Panc1 (cell line): ENCODE measurements at regions not wholly inside any gene's neighbourhood (a gene's known extent, or its start where the extent isn't known, plus 50 kb on each side); places are given as distances from the start of the nearest gene placed in this dataset.

Source experiments
- ATAC-seq: fragments of 200-7000 bp; cut with Tn5 transposase; 2 replicates; pipeline ENCODE4 v1.9.1; 2020; ENCODE audit warnings: mild to moderate bottlenecking, moderate library complexity
- BruUV-seq: library from RNA; stranded (reverse); fragments of 400-500 nt; replicated peaks from 2 replicates; lab custom pipeline; 2021; lab: Mats Ljungman, UMichigan
- CTCF ChIA-PET: fragments of 300-600 bp; sonication (Branson Sonifier 250); formaldehyde crosslinking; loops from one replicate; lab custom pipeline; 2022; ENCODE audit warnings: antibody characterized with exemption; lab: Charles Lee
- POLR2A ChIA-PET: fragments of 300-600 bp; sonication (Branson Sonifier 250); formaldehyde crosslinking; loops from one replicate; lab custom pipeline; 2022; ENCODE audit warnings: antibody characterized with exemption; lab: Charles Lee
- DNase-seq: peaks from one replicate; pipeline ENCODE4 v3.0.0-alpha.2; 2010; ENCODE audit warnings: low read depth, low spot score
- H3K27ac ChIP-seq: 2 replicates; pipeline ENCODE4 v1.5.1; 2011; ENCODE audit warnings: mild to moderate bottlenecking, low read length, inconsistent platforms
- H3K27me3 ChIP-seq: fragments of 200-500 bp; sonication (Bioruptor generic); 2 replicates; pipeline ENCODE4 v1.6.0; 2014; ENCODE audit warnings: low read length, inconsistent platforms; ENCODE audit not compliant: control insufficient read depth, insufficient read depth
- H3K36me3 ChIP-seq: fragments of 200-500 bp; sonication (Bioruptor generic); 2 replicates; pipeline ENCODE4 v1.5.1; 2014; ENCODE audit warnings: inconsistent platforms, mild to moderate bottlenecking, low read length, moderate library complexity; ENCODE audit not compliant: control insufficient read depth, insufficient read depth
- H3K4me1 ChIP-seq: 2 replicates; pipeline ENCODE4 v1.5.1; 2011; ENCODE audit warnings: inconsistent platforms, mild to moderate bottlenecking, low read length, moderate library complexity; ENCODE audit not compliant: control insufficient read depth, insufficient read depth
- H3K4me3 ChIP-seq, 2 experiments: 2 replicates each; pipeline ENCODE4 v1.5.1; 2011 to 2012; ENCODE audit warnings: low read depth in 2 of 2, low read length in 2 of 2, mild to moderate bottlenecking in 2 of 2, inconsistent platforms in 1 of 2, moderate library complexity in 1 of 2
- H3K9me3 ChIP-seq: fragments of 200-500 bp; sonication (Bioruptor generic); 2 replicates; pipeline ENCODE4 v1.5.1; 2014; ENCODE audit warnings: low read depth, mild to moderate bottlenecking, inconsistent platforms, low read length, moderate library complexity; ENCODE audit not compliant: control insufficient read depth, insufficient read depth
- POLR2AphosphoS5 ChIP-seq: IDR thresholded peaks from 2 replicates; pipeline ENCODE4 v1.6.1; 2012; ENCODE audit warnings: mild to moderate bottlenecking, low read depth, low read length, moderate library complexity
- REST ChIP-seq, 2 experiments: IDR thresholded peaks; 2 replicates each; pipeline ENCODE4 v1.6.1; 2011 to 2012; ENCODE audit warnings: low read depth in 2 of 2, control low read depth in 1 of 2, low read length in 1 of 2, mild to moderate bottlenecking in 1 of 2, moderate library complexity in 1 of 2; ENCODE audit not compliant: insufficient read depth in 1 of 2
- SIN3A ChIP-seq: IDR thresholded peaks from 2 replicates; pipeline ENCODE4 v1.6.1; 2012; ENCODE audit warnings: low read depth, mild to moderate bottlenecking, low read length, moderate library complexity, borderline replicate concordance; ENCODE audit not compliant: insufficient read depth
- TCF7L2 ChIP-seq: IDR thresholded peaks from 2 replicates; pipeline ENCODE4 v1.6.1; 2011; ENCODE audit warnings: mild to moderate bottlenecking, low read depth, low read length, inconsistent platforms
- in situ Hi-C: cut with HindIII; loops from 2 replicates; pipeline ENCODE4 v1.10.0; 2016; ENCODE audit warnings: low sequenced_read_pairs, low pct_unique_long_range_greater_than_20kb
- intact Hi-C: fragments of 100-400 bp; cut with micrococcal nuclease; formaldehyde crosslinking; loops from one replicate; pipeline ENCODE4 v1.10.0; 2022; ENCODE audit not compliant: unreplicated experiment
- TF ChIP-seq, protein P1 (sequence below): fragments of 450-650 bp; IDR thresholded peaks from 2 replicates; pipeline ENCODE4 v1.5.1; 2017; ENCODE audit warnings: mild to moderate bottlenecking

GRCh38 chr6:71531841-71532240 lies 243.2 kb downstream of the OGFRL1 start:
- DNase-seq = no peak
- Histone ChIP-seq H3K4me3 (no peak overlapping the region), H3K4me1 (no peaks in the 10 kb centered on the region), H3K36me3 (no peaks in the 10 kb centered on the region), H3K27me3 (peaks cover 4% of the 10 kb centered on the region; the same call in 1 of the 2 replicates), H3K27ac (no peak overlapping the region), H3K9me3 (no peaks in the 10 kb centered on the region)
- peak; percentile 70 for ATAC-seq
- BruUV-seq = no TSS peak
- ChIA-PET POLR2A (no interaction called here), CTCF (no interaction called here)
- in situ Hi-C loops = no loop called here
- TF ChIP-seq REST (IDR thresholded peaks at IDR 0.05; ENCODE audit: insufficient read depth in 1 of 2, low read depth in 2 of 2, low read length in 1 of 2) (no peak), TCF7L2 (no peak), POLR2AphosphoS5 (no peak), SIN3A (no peak)
- TF ChIP-seq, protein P1, sequence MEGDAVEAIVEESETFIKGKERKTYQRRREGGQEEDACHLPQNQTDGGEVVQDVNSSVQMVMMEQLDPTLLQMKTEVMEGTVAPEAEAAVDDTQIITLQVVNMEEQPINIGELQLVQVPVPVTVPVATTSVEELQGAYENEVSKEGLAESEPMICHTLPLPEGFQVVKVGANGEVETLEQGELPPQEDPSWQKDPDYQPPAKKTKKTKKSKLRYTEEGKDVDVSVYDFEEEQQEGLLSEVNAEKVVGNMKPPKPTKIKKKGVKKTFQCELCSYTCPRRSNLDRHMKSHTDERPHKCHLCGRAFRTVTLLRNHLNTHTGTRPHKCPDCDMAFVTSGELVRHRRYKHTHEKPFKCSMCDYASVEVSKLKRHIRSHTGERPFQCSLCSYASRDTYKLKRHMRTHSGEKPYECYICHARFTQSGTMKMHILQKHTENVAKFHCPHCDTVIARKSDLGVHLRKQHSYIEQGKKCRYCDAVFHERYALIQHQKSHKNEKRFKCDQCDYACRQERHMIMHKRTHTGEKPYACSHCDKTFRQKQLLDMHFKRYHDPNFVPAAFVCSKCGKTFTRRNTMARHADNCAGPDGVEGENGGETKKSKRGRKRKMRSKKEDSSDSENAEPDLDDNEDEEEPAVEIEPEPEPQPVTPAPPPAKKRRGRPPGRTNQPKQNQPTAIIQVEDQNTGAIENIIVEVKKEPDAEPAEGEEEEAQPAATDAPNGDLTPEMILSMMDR = no peak
- intact Hi-C loops = no loop called here

- TF ChIP-seq SIN3A (no peak), REST (IDR thresholded peaks at IDR 0.05; ENCODE audit: insufficient read depth in 1 of 2, low read depth in 2 of 2, low read length in 1 of 2) (no peak), POLR2AphosphoS5 (no peak), TCF7L2 (no peak)
- TF ChIP-seq, protein P1 = peak; percentile 69; the same call in 1 of the 2 replicates
- H3K36me3 ChIP-seq = no peaks in the 10 kb centered on the region
- ATAC-seq (no peak), DNase-seq (no peak)
- peaks cover 4% of the 10 kb centered on the region; the same call in 1 of the 2 replicates for H3K27me3 ChIP-seq
- no TSS peak for BruUV-seq
- intact Hi-C loops = loop anchor here (2.0 kb wide), 1 partner anchor 551 kb away; no protein-coding TSS in a partner anchor
- ChIA-PET CTCF (interaction anchor here (0.6 kb wide), 1 partner anchor 1705 kb away, joined by 3 read pairs; no protein-coding TSS in a partner anchor), POLR2A (no interaction called here)
- no peaks in the 10 kb centered on the region for H3K9me3 ChIP-seq
- in situ Hi-C loops = no loop called here
- no peak overlapping the region for H3K4me3 ChIP-seq
- no peak overlapping the region for H3K27ac ChIP-seq
- H3K4me1 ChIP-seq = no peaks in the 10 kb centered on the region
Observed at GRCh38 chr6:71533939-71534379, 245.3 kb downstream of the OGFRL1 start.
